ENCODE measurements at regions not wholly inside any gene's neighbourhood (a gene's known extent, or its start where the extent isn't known, plus 50 kb on each side); places are given as distances from the start of the nearest gene placed in this dataset.

- DNase-seq, result no peak
These were observed 233.6 kb upstream of the TGFBR2 start for GRCh38 chr3:30372837-30373236.

GRCh38 chr3:30384546-30385072, 221.8 kb upstream of the TGFBR2 start:
- no peak for DNase-seq

- no peak for DNase-seq
These were observed 213.3 kb upstream of the TGFBR2 start for GRCh38 chr3:30393079-30393478.

- DNase-seq, result no peak
These were observed 209.4 kb upstream of the TGFBR2 start for GRCh38 chr3:30397030-30397429.

- DNase-seq, result no peak
These were observed 206.8 kb upstream of the TGFBR2 start for GRCh38 chr3:30399394-30400181.

GRCh38 chr3:30400926-30401325, 205.5 kb upstream of the TGFBR2 start:
- no peak for DNase-seq

- no peak for DNase-seq
These were observed 204.4 kb upstream of the TGFBR2 start for GRCh38 chr3:30401971-30402370.

- no peak for DNase-seq
These were observed 198.8 kb upstream of the TGFBR2 start for GRCh38 chr3:30407651-30408050.

GRCh38 chr3:30408105-30408557, 198.3 kb upstream of the TGFBR2 start:
- DNase-seq, result no peak

GRCh38 chr3:30418443-30418842, 188.0 kb upstream of the TGFBR2 start:
- no peak for DNase-seq

GRCh38 chr3:30421266-30421665, 185.1 kb upstream of the TGFBR2 start:
- no peak for DNase-seq

- DNase-seq, result no peak
These were observed 180.0 kb upstream of the TGFBR2 start for GRCh38 chr3:30426293-30426993.

GRCh38 chr3:30428251-30428650, 178.2 kb upstream of the TGFBR2 start:
- DNase-seq, result no peak

GRCh38 chr3:30435861-30436331, 170.5 kb upstream of the TGFBR2 start:
- no peak for DNase-seq

- DNase-seq, result no peak
These were observed 169.2 kb upstream of the TGFBR2 start for GRCh38 chr3:30437171-30437601.

GRCh38 chr3:30438126-30438525, 168.3 kb upstream of the TGFBR2 start:
- no peak for DNase-seq

GRCh38 chr3:30439451-30440053, 166.8 kb upstream of the TGFBR2 start:
- DNase-seq, result no peak

GRCh38 chr3:30440147-30440604, 166.2 kb upstream of the TGFBR2 start:
- no peak for DNase-seq

GRCh38 chr3:30440880-30441279, 165.5 kb upstream of the TGFBR2 start:
- no peak for DNase-seq

- no peak for DNase-seq
These were observed 162.4 kb upstream of the TGFBR2 start for GRCh38 chr3:30443756-30444673.

- no peak for DNase-seq
These were observed 157.7 kb upstream of the TGFBR2 start for GRCh38 chr3:30448450-30449289.

Data from RPMI8226 (cell line).